IMR-90 (cell line): ENCODE measurements at regions not wholly inside any gene's neighbourhood (a gene's known extent, or its start where the extent isn't known, plus 50 kb on each side); places are given as distances from the start of the nearest gene placed in this dataset.

Experiments
- ATAC-seq: fragments of 200-7000 bp; cut with Tn5 transposase; 2 replicates; pipeline ENCODE4 v1.9.1; 2020; ENCODE audit warnings: low read depth, mild to moderate bottlenecking, moderate library complexity
- BruUV-seq: library from RNA; stranded (reverse); fragments of 400-500 nt; replicated peaks from 2 replicates; lab custom pipeline; 2021; lab: Mats Ljungman, UMichigan
- CTCF ChIA-PET: fragments of 300-600 bp; formaldehyde crosslinking; extraction: SDS; loops from one replicate; lab custom pipeline; 2021; ENCODE audit warnings: antibody characterized with exemption; lab: Yijun Ruan, JAX
- POLR2A ChIA-PET: fragments of 300-600 bp; sonication (Branson Sonifier 250); formaldehyde crosslinking; loops from one replicate; lab custom pipeline; 2022; ENCODE audit warnings: antibody characterized with exemption; ENCODE audit not compliant: unreplicated experiment; lab: Charles Lee
- DNase-seq: peaks from one replicate; pipeline ENCODE4 v3.0.0; 2013
- H2AFZ ChIP-seq: replicated peaks from 2 replicates; pipeline ENCODE3; 2013; ENCODE audit warnings: low read length, mild to moderate bottlenecking; ENCODE audit not compliant: poor library complexity
- H2AK5ac ChIP-seq: 2 replicates; pipeline ENCODE4 v1.6.1; 2013; ENCODE audit warnings: low read depth, low read length, inconsistent platforms
- H2AK9ac ChIP-seq: replicated peaks from 2 replicates; pipeline ENCODE3; 2013; ENCODE audit warnings: mild to moderate bottlenecking, low read depth, low read length, moderate library complexity; ENCODE audit not compliant: poor library complexity
- H2BK120ac ChIP-seq: 2 replicates; pipeline ENCODE4 v1.6.1; 2013; ENCODE audit warnings: low read depth, low read length, inconsistent platforms
- H2BK15ac ChIP-seq: 3 replicates; pipeline ENCODE4 v1.6.1; 2013; ENCODE audit warnings: low read depth, low read length, inconsistent platforms
- H2BK20ac ChIP-seq: 2 replicates; pipeline ENCODE4 v1.6.1; 2013; ENCODE audit warnings: low read depth, mild to moderate bottlenecking, inconsistent platforms, low read length, moderate library complexity
- H2BK5ac ChIP-seq: 2 replicates; pipeline ENCODE4 v1.6.1; 2013; ENCODE audit warnings: mild to moderate bottlenecking, low read depth, low read length, inconsistent platforms; ENCODE audit not compliant: poor library complexity, severe bottlenecking
- H3K14ac ChIP-seq: replicated peaks from 2 replicates; pipeline ENCODE4 v1.6.1; 2013; ENCODE audit warnings: low read depth, low read length, inconsistent platforms
- H3K18ac ChIP-seq: 2 replicates; pipeline ENCODE4 v1.6.1; 2013; ENCODE audit warnings: low read depth, low read length, control low read depth
- H3K23ac ChIP-seq: 2 replicates; pipeline ENCODE4 v1.6.1; 2013; ENCODE audit warnings: low read depth, low read length, inconsistent platforms
- H3K27ac ChIP-seq: 2 replicates; pipeline ENCODE4 v1.5.1; 2013; ENCODE audit warnings: mild to moderate bottlenecking, control low read depth, low read length; ENCODE audit not compliant: insufficient read depth
- H3K27me3 ChIP-seq: 2 replicates; pipeline ENCODE4 v1.6.1; 2013; ENCODE audit warnings: low read length; ENCODE audit not compliant: control insufficient read depth, insufficient read depth
- H3K36me3 ChIP-seq: 2 replicates; pipeline ENCODE4 v1.6.1; 2013; ENCODE audit warnings: low read length, mixed read lengths; ENCODE audit not compliant: control insufficient read depth, insufficient read depth
- H3K4ac ChIP-seq: 2 replicates; pipeline ENCODE4 v1.6.1; 2013; ENCODE audit warnings: low read depth, low read length, inconsistent platforms
- H3K4me1 ChIP-seq: 2 replicates; pipeline ENCODE4 v1.6.1; 2013; ENCODE audit warnings: low read length, mixed read lengths; ENCODE audit not compliant: control insufficient read depth, insufficient read depth
- H3K4me2 ChIP-seq: 2 replicates; pipeline ENCODE4 v1.6.1; 2013; ENCODE audit warnings: low read depth, mild to moderate bottlenecking, control low read depth, low read length, moderate library complexity
- H3K4me3 ChIP-seq: 2 replicates; pipeline ENCODE4 v1.5.1; 2013; ENCODE audit warnings: low read depth, mild to moderate bottlenecking, control low read depth, low read length, moderate library complexity; ENCODE audit not compliant: insufficient read depth
- H3K56ac ChIP-seq: 2 replicates; pipeline ENCODE4 v1.6.1; 2013; ENCODE audit warnings: low read length, inconsistent platforms; ENCODE audit not compliant: insufficient read depth; ENCODE audit errors: extremely low read depth
- H3K79me1 ChIP-seq, 2 experiments: 2 replicates each; pipeline ENCODE4 v1.6.1; 2013; ENCODE audit warnings: low read length in 2 of 2, inconsistent platforms in 1 of 2, low read depth in 1 of 2
- H3K9ac ChIP-seq: 2 replicates; pipeline ENCODE4 v1.6.1; 2013; ENCODE audit warnings: low read depth, low read length, control low read depth
- H3K9me1 ChIP-seq: 2 replicates; pipeline ENCODE4 v1.6.1; 2013; ENCODE audit warnings: low read length, inconsistent platforms; ENCODE audit not compliant: insufficient read depth
- H3K9me3 ChIP-seq: 2 replicates; pipeline ENCODE4 v1.6.1; 2013; ENCODE audit warnings: low read length; ENCODE audit not compliant: control insufficient read depth, insufficient read depth
- H4K20me1 ChIP-seq: 2 replicates; pipeline ENCODE4 v1.6.1; 2013; ENCODE audit warnings: low read length, inconsistent platforms; ENCODE audit not compliant: insufficient read depth
- H4K5ac ChIP-seq: 2 replicates; pipeline ENCODE4 v1.6.1; 2013; ENCODE audit warnings: mild to moderate bottlenecking, low read depth, low read length, control low read depth
- H4K8ac ChIP-seq, 2 experiments: 2 replicates each; pipeline ENCODE4 v1.6.1; 2013; ENCODE audit warnings: low read depth in 2 of 2, low read length in 2 of 2, control low read depth in 1 of 2, inconsistent platforms in 1 of 2
- H4K91ac ChIP-seq: 2 replicates; pipeline ENCODE4 v1.6.1; 2013; ENCODE audit warnings: low read depth, low read length, inconsistent platforms; ENCODE audit not compliant: insufficient read depth
- BHLHE40 ChIP-seq: fragments of 150-350 bp; IDR thresholded peaks from 2 replicates; pipeline ENCODE4 v1.6.1; 2016; ENCODE audit warnings: mild to moderate bottlenecking, low read depth, low read length
- FOS ChIP-seq: fragments of 150-350 bp; IDR thresholded peaks from 2 replicates; pipeline ENCODE4 v1.6.1; 2016; ENCODE audit warnings: low read depth, low read length
- MAZ ChIP-seq: IDR thresholded peaks from 2 replicates; pipeline ENCODE4 v1.6.1; 2012; ENCODE audit warnings: low read depth, mild to moderate bottlenecking, low read length, improper control_type of control experiment, moderate library complexity, borderline replicate concordance
- NFE2L2 ChIP-seq: fragments of 150-350 bp; IDR thresholded peaks from 2 replicates; pipeline ENCODE4 v1.6.1; 2016; ENCODE audit warnings: low read depth, mild to moderate bottlenecking, low read length
- RCOR1 ChIP-seq: IDR thresholded peaks from 2 replicates; pipeline ENCODE4 v1.6.1; 2012; ENCODE audit warnings: mild to moderate bottlenecking, low read length, improper control_type of control experiment; ENCODE audit not compliant: insufficient replicate concordance
- RFX5 ChIP-seq: IDR thresholded peaks from 2 replicates; pipeline ENCODE4 v1.8.0; 2012; ENCODE audit warnings: low read depth, mild to moderate bottlenecking, low read length, moderate library complexity
- WGBS, 2 experiments: methylation state at CpG; one replicate each; pipeline versions ENCODE4 v1.1.5 to v1.1.7; 2013; ENCODE audit warnings: missing lambda C conversion rate in 2 of 2; ENCODE audit not compliant: insufficient read length in 1 of 2; ENCODE audit errors: extremely low coverage in 2 of 2; 5-methylcytosine and 5-hydroxymethylcytosine counted together
- dilution Hi-C: fragments of 300-500 bp; cut with HindIII; formaldehyde crosslinking; loops from one replicate; pipeline ENCODE4 v1.14.3; 2018; ENCODE audit warnings: low sequenced_read_pairs; ENCODE audit not compliant: unreplicated experiment
- in situ Hi-C: fragments of 300-500 bp; cut with MboI; formaldehyde crosslinking; loops from 3 replicates; pipeline ENCODE4 v1.14.3; 2019; ENCODE audit warnings: low sequenced_read_pairs, inconsistent platforms, mixed read lengths
- intact Hi-C: fragments of 100-400 bp; cut with micrococcal nuclease; formaldehyde crosslinking; loops from 2 replicates; pipeline ENCODE4 v1.10.0; 2022
- TF ChIP-seq, protein P1 (sequence below): fragments of 150-350 bp; IDR thresholded peaks from 2 replicates; pipeline ENCODE4 v1.6.1; 2016; ENCODE audit warnings: low read depth, mild to moderate bottlenecking, low read length, moderate library complexity, borderline replicate concordance

DNA sequence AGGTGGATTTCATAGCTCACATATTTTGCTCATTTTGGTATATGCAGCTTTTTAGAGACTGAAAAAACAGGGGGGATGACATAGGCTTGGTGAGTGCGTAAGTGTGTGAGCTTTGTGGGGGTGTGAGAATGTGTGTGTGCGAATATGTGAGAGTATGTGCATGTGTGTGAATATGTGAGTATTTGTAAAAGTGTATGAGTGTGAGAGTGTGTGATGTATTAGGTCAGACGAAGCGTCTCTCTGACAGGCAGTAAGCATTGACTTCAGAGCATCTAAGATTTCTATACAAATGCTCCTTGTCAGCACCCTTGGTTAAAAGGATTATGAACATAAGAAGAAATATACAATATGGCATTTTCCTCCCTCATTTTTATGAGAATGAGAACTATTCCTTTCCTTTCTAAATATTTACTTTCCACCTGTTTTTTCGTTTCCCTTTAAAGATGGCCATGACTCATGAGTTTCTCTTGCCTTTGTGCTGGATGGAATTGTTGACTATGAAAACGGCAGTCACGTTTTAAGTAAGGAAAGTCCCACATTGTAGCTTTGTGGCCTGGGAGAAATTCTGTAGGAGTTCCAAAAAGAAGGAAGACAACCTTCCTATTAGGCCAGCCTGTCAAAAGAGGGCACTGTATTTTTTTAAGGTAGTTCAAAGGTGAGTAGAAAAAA lies 276.4 kb downstream of the FOXL1 start:
- Histone ChIP-seq H4K8ac (no peak overlapping the region), H3K27ac (no peak overlapping the region), H3K4me1 (peaks cover 6% of the 10 kb centered on the region), H3K9me1 (peaks cover 15% of the 10 kb centered on the region), H2AFZ (peak overlapping the region; percentile 4), H3K36me3 (no peaks in the 10 kb centered on the region), H4K20me1 (no peaks in the 10 kb centered on the region), H3K18ac (peak overlapping the region; percentile 11; the same call in 1 of the 2 replicates), H2BK15ac (peak overlapping the region; percentile 5; the same call in 1 of the 3 replicates), H3K27me3 (no peaks in the 10 kb centered on the region; the same call in 1 of the 2 replicates), H3K4me3 (no peak overlapping the region), H3K79me1 (no peaks in the 10 kb centered on the region), H2BK20ac (peak overlapping the region; percentile 32; the same call in 1 of the 2 replicates), H2BK120ac (no peak overlapping the region), H3K9me3 (no peaks in the 10 kb centered on the region), H4K91ac (no peak overlapping the region; the same call in 1 of the 2 replicates), H3K9ac (no peak overlapping the region), H3K4ac (0 out of 2 replicates have a peak overlapping the region, but pooled peaks have one; percentile 31), H4K5ac (no peak overlapping the region), H3K4me2 (no peak overlapping the region), H3K56ac (no peak overlapping the region), H2AK5ac (no peak overlapping the region), H2AK9ac (no peak overlapping the region), H3K14ac (no peak overlapping the region), H3K23ac (peak overlapping the region; percentile 43; the same call in 1 of the 2 replicates), H2BK5ac (no peak overlapping the region)
- peak; percentile 77 for DNase-seq
- TF ChIP-seq, protein P1, sequence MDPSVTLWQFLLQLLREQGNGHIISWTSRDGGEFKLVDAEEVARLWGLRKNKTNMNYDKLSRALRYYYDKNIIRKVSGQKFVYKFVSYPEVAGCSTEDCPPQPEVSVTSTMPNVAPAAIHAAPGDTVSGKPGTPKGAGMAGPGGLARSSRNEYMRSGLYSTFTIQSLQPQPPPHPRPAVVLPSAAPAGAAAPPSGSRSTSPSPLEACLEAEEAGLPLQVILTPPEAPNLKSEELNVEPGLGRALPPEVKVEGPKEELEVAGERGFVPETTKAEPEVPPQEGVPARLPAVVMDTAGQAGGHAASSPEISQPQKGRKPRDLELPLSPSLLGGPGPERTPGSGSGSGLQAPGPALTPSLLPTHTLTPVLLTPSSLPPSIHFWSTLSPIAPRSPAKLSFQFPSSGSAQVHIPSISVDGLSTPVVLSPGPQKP: no peak
- TF ChIP-seq NFE2L2: peak; percentile 77
- TF ChIP-seq MAZ: no peak
- TF ChIP-seq FOS: peak; percentile 45; the same call in 1 of the 2 replicates
- peak; percentile 97 for TF ChIP-seq BHLHE40
- TF ChIP-seq RFX5: no peak
- TF ChIP-seq RCOR1: no peak
- no TSS peak for BruUV-seq
- ChIA-PET CTCF (interaction anchor here (0.6 to 1.2 kb wide), 2 partner anchors 23 to 218 kb away, joined by 3 read pairs; no protein-coding TSS in a partner anchor), POLR2A (no interaction called here)
- in situ Hi-C loops (no loop called here), intact Hi-C loops (no loop called here), dilution Hi-C loops (no loop called here)
- peak; percentile 57 for ATAC-seq
- WGBS, 2 experiments: 95% methylated on average over 2 of the region's 7 CpGs; no CpG with 5 or more reads in 1 of the 2 experiments
